ENCODE measurements at regions not wholly inside any gene's neighbourhood (a gene's known extent, or its start where the extent isn't known, plus 50 kb on each side); places are given as distances from the start of the nearest gene placed in this dataset.

DNA sequence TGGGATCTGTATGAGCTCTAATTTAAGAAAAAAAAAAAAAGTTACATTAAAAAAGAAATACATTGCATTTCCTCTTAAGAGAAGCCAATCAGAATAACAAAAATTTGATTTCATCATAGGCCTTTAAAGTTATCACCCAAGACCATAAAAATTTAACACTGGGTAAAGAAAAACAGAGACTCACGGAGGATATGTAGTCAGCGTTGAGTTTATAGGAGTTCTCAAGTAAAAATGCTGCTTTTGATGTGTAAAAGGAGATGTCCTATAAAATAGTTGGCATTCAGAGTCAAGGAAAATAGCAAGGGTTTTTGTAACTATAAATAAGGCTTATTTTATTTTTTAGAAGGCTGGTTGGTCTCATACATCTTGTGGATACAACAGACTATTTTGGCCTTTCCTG, 191.1 kb downstream of the EFNB2 start:
- TF ChIP-seq, protein P1, sequence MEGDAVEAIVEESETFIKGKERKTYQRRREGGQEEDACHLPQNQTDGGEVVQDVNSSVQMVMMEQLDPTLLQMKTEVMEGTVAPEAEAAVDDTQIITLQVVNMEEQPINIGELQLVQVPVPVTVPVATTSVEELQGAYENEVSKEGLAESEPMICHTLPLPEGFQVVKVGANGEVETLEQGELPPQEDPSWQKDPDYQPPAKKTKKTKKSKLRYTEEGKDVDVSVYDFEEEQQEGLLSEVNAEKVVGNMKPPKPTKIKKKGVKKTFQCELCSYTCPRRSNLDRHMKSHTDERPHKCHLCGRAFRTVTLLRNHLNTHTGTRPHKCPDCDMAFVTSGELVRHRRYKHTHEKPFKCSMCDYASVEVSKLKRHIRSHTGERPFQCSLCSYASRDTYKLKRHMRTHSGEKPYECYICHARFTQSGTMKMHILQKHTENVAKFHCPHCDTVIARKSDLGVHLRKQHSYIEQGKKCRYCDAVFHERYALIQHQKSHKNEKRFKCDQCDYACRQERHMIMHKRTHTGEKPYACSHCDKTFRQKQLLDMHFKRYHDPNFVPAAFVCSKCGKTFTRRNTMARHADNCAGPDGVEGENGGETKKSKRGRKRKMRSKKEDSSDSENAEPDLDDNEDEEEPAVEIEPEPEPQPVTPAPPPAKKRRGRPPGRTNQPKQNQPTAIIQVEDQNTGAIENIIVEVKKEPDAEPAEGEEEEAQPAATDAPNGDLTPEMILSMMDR (IDR thresholded peaks at IDR 0.05; ENCODE audit: low read depth, low read length, poor library complexity, severe bottlenecking), result no peak
- no peak for TF ChIP-seq EZH2phosphoT487 (IDR thresholded peaks at IDR 0.05; ENCODE audit: borderline replicate concordance, low read length)
